Osteoblast (primary cell): ENCODE measurements at regions not wholly inside any gene's neighbourhood (a gene's known extent, or its start where the extent isn't known, plus 50 kb on each side); places are given as distances from the start of the nearest gene placed in this dataset.
A peak's percentile ranks its signal among the peaks of the same experiment; 100 is the strongest.

Source experiments
- DNase-seq: peaks from one replicate; pipeline ENCODE4 v3.0.0; 2011; ENCODE audit warnings: low spot score, mixed read lengths; ENCODE audit not compliant: insufficient read length; ENCODE audit errors: missing footprints
- H2AFZ ChIP-seq: 2 replicates; pipeline ENCODE4 v1.6.0; 2011; ENCODE audit warnings: mild to moderate bottlenecking, low read length
- H3K27ac ChIP-seq: 2 replicates; pipeline ENCODE4 v1.5.1; 2011; ENCODE audit warnings: mild to moderate bottlenecking, low read depth, low read length, moderate library complexity
- H3K27me3 ChIP-seq: 2 replicates; pipeline ENCODE4 v1.6.0; 2012; ENCODE audit warnings: mild to moderate bottlenecking, control low read depth, inconsistent platforms, low read length, moderate library complexity; ENCODE audit not compliant: insufficient read depth
- H3K36me3 ChIP-seq: 2 replicates; pipeline ENCODE4 v1.5.1; 2011; ENCODE audit warnings: mild to moderate bottlenecking, low read length, control low read depth, moderate library complexity; ENCODE audit not compliant: insufficient read depth
- H3K4me1 ChIP-seq: 2 replicates; pipeline ENCODE4 v1.5.1; 2011; ENCODE audit warnings: mild to moderate bottlenecking, low read length, control low read depth, moderate library complexity; ENCODE audit not compliant: insufficient read depth
- H3K4me2 ChIP-seq: 2 replicates; pipeline ENCODE4 v1.6.0; 2011; ENCODE audit warnings: mild to moderate bottlenecking, low read length; ENCODE audit not compliant: insufficient read depth
- H3K4me3 ChIP-seq: fragments of 200-600 bp; sonication (generic); 3 replicates; pipeline ENCODE4 v1.5.1; 2012; ENCODE audit warnings: mild to moderate bottlenecking, low read length, inconsistent platforms; ENCODE audit not compliant: insufficient read depth
- H3K79me2 ChIP-seq: 2 replicates; pipeline ENCODE4 v1.6.0; 2012; ENCODE audit warnings: mild to moderate bottlenecking, low read length, control low read depth, inconsistent platforms; ENCODE audit not compliant: insufficient read depth
- H3K9me3 ChIP-seq: 2 replicates; pipeline ENCODE4 v1.5.1; 2011; ENCODE audit warnings: low read depth, low read length, control low read depth
- H4K20me1 ChIP-seq: 2 replicates; pipeline ENCODE4 v1.6.0; 2012; ENCODE audit warnings: mild to moderate bottlenecking, low read length, control low read depth; ENCODE audit not compliant: insufficient read depth
- TF ChIP-seq, protein P1 (sequence below): IDR thresholded peaks from 2 replicates; pipeline ENCODE4 v1.5.1; 2011; ENCODE audit warnings: mild to moderate bottlenecking, low read depth, low read length, moderate library complexity; ENCODE audit errors: extremely low read depth

DNA sequence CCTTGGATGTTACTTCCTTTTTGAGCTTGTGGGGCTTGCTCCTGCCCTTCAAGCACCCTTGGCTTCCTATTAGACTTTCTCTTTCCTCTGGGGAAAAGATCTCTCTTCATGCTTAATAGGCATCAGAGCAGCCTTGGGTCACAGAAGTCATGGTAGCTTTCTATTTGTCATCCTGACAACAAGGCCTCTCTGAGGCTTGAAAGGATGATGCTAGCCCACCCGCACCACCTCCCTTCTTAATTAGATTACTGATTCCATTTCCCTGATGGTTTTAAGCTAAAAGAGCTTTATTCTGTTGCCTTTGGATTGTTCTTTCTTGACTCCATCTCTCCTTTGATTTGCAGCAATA lies 435.5 kb upstream of the TPM1 start:
- Histone ChIP-seq H3K4me1 (peaks cover 39% of the 10 kb centered on the region), H3K4me2 (peak overlapping the region; percentile 37), H3K79me2 (peaks cover 10% of the 10 kb centered on the region), H3K9me3 (no peaks in the 10 kb centered on the region), H3K27ac (peak overlapping the region; percentile 80), H3K4me3 (no peak overlapping the region), H3K27me3 (no peaks in the 10 kb centered on the region), H4K20me1 (no peaks in the 10 kb centered on the region), H2AFZ (no peak overlapping the region), H3K36me3 (no peaks in the 10 kb centered on the region)
- TF ChIP-seq, protein P1, sequence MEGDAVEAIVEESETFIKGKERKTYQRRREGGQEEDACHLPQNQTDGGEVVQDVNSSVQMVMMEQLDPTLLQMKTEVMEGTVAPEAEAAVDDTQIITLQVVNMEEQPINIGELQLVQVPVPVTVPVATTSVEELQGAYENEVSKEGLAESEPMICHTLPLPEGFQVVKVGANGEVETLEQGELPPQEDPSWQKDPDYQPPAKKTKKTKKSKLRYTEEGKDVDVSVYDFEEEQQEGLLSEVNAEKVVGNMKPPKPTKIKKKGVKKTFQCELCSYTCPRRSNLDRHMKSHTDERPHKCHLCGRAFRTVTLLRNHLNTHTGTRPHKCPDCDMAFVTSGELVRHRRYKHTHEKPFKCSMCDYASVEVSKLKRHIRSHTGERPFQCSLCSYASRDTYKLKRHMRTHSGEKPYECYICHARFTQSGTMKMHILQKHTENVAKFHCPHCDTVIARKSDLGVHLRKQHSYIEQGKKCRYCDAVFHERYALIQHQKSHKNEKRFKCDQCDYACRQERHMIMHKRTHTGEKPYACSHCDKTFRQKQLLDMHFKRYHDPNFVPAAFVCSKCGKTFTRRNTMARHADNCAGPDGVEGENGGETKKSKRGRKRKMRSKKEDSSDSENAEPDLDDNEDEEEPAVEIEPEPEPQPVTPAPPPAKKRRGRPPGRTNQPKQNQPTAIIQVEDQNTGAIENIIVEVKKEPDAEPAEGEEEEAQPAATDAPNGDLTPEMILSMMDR, result no peak
- no peak for DNase-seq

GRCh38 chr15:62607643-62608042 lies 434.9 kb upstream of the TPM1 start:
- H3K4me3 ChIP-seq, result no peak overlapping the region
- TF ChIP-seq, protein P1, result no peak
- peaks cover 10% of the 10 kb centered on the region for H3K79me2 ChIP-seq
- no peaks in the 10 kb centered on the region for H3K36me3 ChIP-seq
- H4K20me1 ChIP-seq, result no peaks in the 10 kb centered on the region
- H2AFZ ChIP-seq, result no peak overlapping the region
- peaks cover 37% of the 10 kb centered on the region for H3K4me1 ChIP-seq
- peak overlapping the region; percentile 80 for H3K27ac ChIP-seq
- no peaks in the 10 kb centered on the region for H3K9me3 ChIP-seq
- DNase-seq, result peak; percentile 59
- H3K27me3 ChIP-seq, result no peaks in the 10 kb centered on the region
- no peak overlapping the region for H3K4me2 ChIP-seq

GRCh38 chr15:62608369-62608768 lies 434.2 kb upstream of the TPM1 start:
- Histone ChIP-seq H3K4me2 (no peak overlapping the region), H3K36me3 (no peaks in the 10 kb centered on the region), H3K4me1 (peaks cover 34% of the 10 kb centered on the region), H2AFZ (no peak overlapping the region), H4K20me1 (no peaks in the 10 kb centered on the region), H3K79me2 (peaks cover 11% of the 10 kb centered on the region), H3K9me3 (no peaks in the 10 kb centered on the region), H3K4me3 (no peak overlapping the region), H3K27ac (no peak overlapping the region), H3K27me3 (no peaks in the 10 kb centered on the region)
- no peak for DNase-seq
- TF ChIP-seq, protein P1, result no peak

GRCh38 chr15:62610265-62610869 lies 432.2 kb upstream of the TPM1 start:
- Histone ChIP-seq H3K27me3 (no peaks in the 10 kb centered on the region), H4K20me1 (no peaks in the 10 kb centered on the region), H3K4me1 (peaks cover 21% of the 10 kb centered on the region), H2AFZ (no peak overlapping the region), H3K79me2 (peaks cover 13% of the 10 kb centered on the region), H3K36me3 (no peaks in the 10 kb centered on the region), H3K9me3 (no peaks in the 10 kb centered on the region), H3K4me3 (no peak overlapping the region), H3K27ac (no peak overlapping the region), H3K4me2 (no peak overlapping the region)
- DNase-seq, result no peak
- TF ChIP-seq, protein P1, result no peak
